K562 (cell line): ENCODE measurements at regions not wholly inside any gene's neighbourhood (a gene's known extent, or its start where the extent isn't known, plus 50 kb on each side); places are given as distances from the start of the nearest gene placed in this dataset.

Source experiments
- ATAC-seq: fragments of 200-7000 bp; cut with Tn5 transposase; 3 replicates; pipeline ENCODE4 v1.9.1; 2020; ENCODE audit warnings: moderate library complexity
- BruUV-seq: library from RNA; stranded (reverse); fragments of 400-500 nt; replicated peaks from 2 replicates; lab custom pipeline; 2021; lab: Mats Ljungman, UMichigan
- CTCF ChIA-PET: fragments of 300-600 bp; formaldehyde crosslinking; extraction: SDS; loops from one replicate; lab custom pipeline; 2021; ENCODE audit warnings: low intra/inter-chr PET ratio; lab: Yijun Ruan, JAX
- POLR2A ChIA-PET: fragments of 300-600, 350-650 bp; sonication (Branson Sonifier 250); formaldehyde crosslinking; extraction: SDS; loops from one replicate; lab custom pipeline; 2021; ENCODE audit warnings: antibody characterized with exemption, inconsistent platforms; lab: Yijun Ruan, JAX
- DNase-seq, 4 experiments: peaks; one replicate each; pipeline versions ENCODE4 v3.0.0 to v3.0.0-alpha.2; 2011 to 2018; ENCODE audit warnings: low spot score in 3 of 4, mixed read lengths in 3 of 4; ENCODE audit errors: extremely low read depth in 1 of 4
- FAIRE-seq: peaks from 2 replicates; lab custom pipeline; 2011; peaks lifted over from hg19 to GRCh38; lab: Jason Lieb, UNC
- H2AFZ ChIP-seq: 2 replicates; pipeline ENCODE4 v1.6.0; 2011; ENCODE audit warnings: low read depth, low read length, control low read depth, inconsistent platforms
- H3K27ac ChIP-seq: fragments of 200-600 bp; 3 replicates; pipeline ENCODE4 v1.8.0; 2011; ENCODE audit warnings: low read depth, mild to moderate bottlenecking, control low read depth, inconsistent platforms, low read length, moderate library complexity, mixed read lengths; ENCODE audit errors: extremely low read depth
- H3K27me3 ChIP-seq, 2 experiments: fragments of 300-600 bp in 1 of 2; 2 replicates in 1 of 2; 3 replicates in 1 of 2; pipeline versions ENCODE4 v1.6.0 to v1.8.0; 2011; ENCODE audit warnings: inconsistent platforms in 2 of 2, low read length in 2 of 2, mild to moderate bottlenecking in 1 of 2, mixed read lengths in 1 of 2, moderate library complexity in 1 of 2; ENCODE audit not compliant: control insufficient read depth in 2 of 2, insufficient read depth in 2 of 2
- H3K36me3 ChIP-seq: fragments of 300-600 bp; 3 replicates; pipeline ENCODE4 v1.8.0; 2011; ENCODE audit warnings: mild to moderate bottlenecking, low read length, inconsistent platforms; ENCODE audit not compliant: control insufficient read depth, insufficient read depth
- H3K4me1 ChIP-seq, 2 experiments: fragments of 200-600 bp in 1 of 2; replicated peaks in 1 of 2; 2 replicates in 1 of 2; 3 replicates in 1 of 2; pipeline versions ENCODE4 v1.5.1 to v1.8.0; 2011; ENCODE audit warnings: inconsistent platforms in 2 of 2, low read length in 2 of 2, mild to moderate bottlenecking in 1 of 2, mixed read lengths in 1 of 2, moderate library complexity in 1 of 2; ENCODE audit not compliant: control insufficient read depth in 2 of 2, insufficient read depth in 2 of 2
- H3K4me2 ChIP-seq: 2 replicates; pipeline ENCODE4 v1.6.1; 2011; ENCODE audit warnings: low read length, control low read depth, inconsistent platforms, mixed read lengths; ENCODE audit not compliant: insufficient read depth
- H3K4me3 ChIP-seq: fragments of 200-600 bp; sonication (generic), shearing (Covaris generic); 2 replicates; pipeline ENCODE4 v1.5.1; 2016; ENCODE audit warnings: control low read depth, inconsistent platforms
- H3K79me2 ChIP-seq: fragments of 200-600 bp; 3 replicates; pipeline ENCODE4 v1.8.0; 2011; ENCODE audit warnings: low read length, inconsistent platforms; ENCODE audit not compliant: control insufficient read depth, insufficient read depth
- H3K9ac ChIP-seq, 2 experiments: 2 replicates each; pipeline versions ENCODE4 v1.6.0 to v1.6.1; 2011; ENCODE audit warnings: low read depth in 2 of 2, low read length in 2 of 2, control low read depth in 1 of 2, inconsistent platforms in 1 of 2, mild to moderate bottlenecking in 1 of 2, mixed read lengths in 1 of 2; ENCODE audit not compliant: insufficient read depth in 1 of 2
- H3K9me1 ChIP-seq: one replicate; pipeline ENCODE4 v1.6.0; 2011; ENCODE audit warnings: inconsistent platforms, mild to moderate bottlenecking, low read length, moderate library complexity; ENCODE audit not compliant: control insufficient read depth, insufficient read depth
- H3K9me3 ChIP-seq: replicated peaks from 2 replicates; pipeline ENCODE4 v1.5.1; 2011; ENCODE audit warnings: low read depth, low read length, inconsistent platforms; ENCODE audit not compliant: control insufficient read depth, insufficient read depth
- H4K20me1 ChIP-seq: replicated peaks from 2 replicates; pipeline ENCODE4 v1.6.1; 2011; ENCODE audit warnings: low read length, inconsistent platforms, mixed read lengths; ENCODE audit not compliant: control insufficient read depth, insufficient read depth
- CBFA2T2 ChIP-seq: fragments of 450-650 bp; conservative IDR thresholded peaks from 2 replicates; pipeline ENCODE4 v1.6.1; 2017; ENCODE audit warnings: mild to moderate bottlenecking
- CBX1 ChIP-seq: sonication (generic); IDR thresholded peaks from 2 replicates; pipeline ENCODE4 v1.6.1; 2016; ENCODE audit warnings: antibody characterized with exemption, low read depth, mild to moderate bottlenecking
- ILF3 ChIP-seq: fragments of 450-650 bp; IDR thresholded peaks from 2 replicates; pipeline ENCODE4 v1.6.1; 2018; ENCODE audit warnings: antibody characterized with exemption, mild to moderate bottlenecking, moderate library complexity, borderline replicate concordance
- SMARCA5 ChIP-seq: fragments of 450-650 bp; IDR thresholded peaks from 2 replicates; pipeline ENCODE4 v1.6.1; 2016
- ZNF707 ChIP-seq: fragments of 250-450 bp; sonication (Bioruptor Pico); conservative IDR thresholded peaks from 2 replicates; pipeline ENCODE4 v1.8.0; 2022; ENCODE audit warnings: inconsistent platforms, mild to moderate bottlenecking, moderate library complexity
- WGBS: fragments of 100-300 bp; shearing (Covaris generic); methylation state at CpG from one replicate; pipeline ENCODE4 v1.1.6; 2016; ENCODE audit warnings: low coverage, mixed read lengths; ENCODE audit not compliant: insufficient coverage; ENCODE audit errors: missing lambda C conversion rate; 5-methylcytosine and 5-hydroxymethylcytosine counted together
- in situ Hi-C: fragments of 300-500 bp; cut with MboI; formaldehyde crosslinking; loops from 4 replicates; pipeline ENCODE4 v1.15.0; 2018; ENCODE audit warnings: inconsistent platforms, mixed read lengths
- intact Hi-C: fragments of 100-400 bp; cut with micrococcal nuclease; formaldehyde crosslinking; loops from 2 replicates; pipeline ENCODE4 v1.14.2; 2022
- TF ChIP-seq, protein P1 (sequence below): IDR thresholded peaks from 3 replicates; pipeline ENCODE4 v1.6.1; 2011; ENCODE audit warnings: borderline replicate concordance, mild to moderate bottlenecking; ENCODE audit not compliant: insufficient read length, insufficient read depth
- TF ChIP-seq, protein P2 (sequence below): fragments of 250-450 bp; sonication (Bioruptor Pico); IDR thresholded peaks from 2 replicates; pipeline ENCODE4 v1.5.0; 2022; ENCODE audit warnings: mild to moderate bottlenecking
- TF ChIP-seq, protein P3 (sequence below): fragments of 450-650 bp; IDR thresholded peaks from 2 replicates; pipeline ENCODE4 v1.6.1; 2014; ENCODE audit warnings: low read depth, mild to moderate bottlenecking, moderate library complexity, borderline replicate concordance

DNA sequence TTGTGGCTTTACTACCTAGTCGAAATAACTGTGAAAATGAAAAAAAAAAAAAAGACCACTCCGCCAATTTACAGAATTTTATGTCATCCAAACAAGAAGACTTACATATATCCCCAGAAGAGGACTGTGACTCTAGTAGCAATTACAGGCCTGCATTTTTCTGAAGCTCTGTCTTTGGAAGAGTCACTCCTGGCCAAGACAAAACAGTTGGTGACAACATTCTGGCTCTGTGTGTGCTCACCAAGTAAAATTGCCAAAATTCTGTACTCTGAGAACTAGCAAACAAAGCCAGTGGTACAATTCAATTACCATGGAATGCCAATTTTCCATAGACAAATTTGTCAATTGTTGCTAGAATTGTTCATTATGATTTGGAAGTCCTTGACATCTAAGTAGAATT lies 311.1 kb downstream of the PDGFC start:
- no peaks in the 10 kb centered on the region for H4K20me1 ChIP-seq
- H3K9me3 ChIP-seq = no peaks in the 10 kb centered on the region
- no peaks in the 10 kb centered on the region for H3K4me1 ChIP-seq
- no TSS peak for BruUV-seq
- intact Hi-C loops (no loop called here), in situ Hi-C loops (no loop called here)
- no peaks in the 10 kb centered on the region for H3K9me1 ChIP-seq
- no peak overlapping the region for H3K9ac ChIP-seq
- ChIA-PET POLR2A (no interaction called here), CTCF (no interaction called here)
- 0% methylated on average over 2 of the region's 2 CpGs for WGBS
- no peak for ATAC-seq
- TF ChIP-seq CBFA2T2 (no peak), CBX1 (no peak), SMARCA5 (no peak), ZNF707 (CRISPR knock-in tag) (no peak), ILF3 (no peak)
- TF ChIP-seq, protein P1, sequence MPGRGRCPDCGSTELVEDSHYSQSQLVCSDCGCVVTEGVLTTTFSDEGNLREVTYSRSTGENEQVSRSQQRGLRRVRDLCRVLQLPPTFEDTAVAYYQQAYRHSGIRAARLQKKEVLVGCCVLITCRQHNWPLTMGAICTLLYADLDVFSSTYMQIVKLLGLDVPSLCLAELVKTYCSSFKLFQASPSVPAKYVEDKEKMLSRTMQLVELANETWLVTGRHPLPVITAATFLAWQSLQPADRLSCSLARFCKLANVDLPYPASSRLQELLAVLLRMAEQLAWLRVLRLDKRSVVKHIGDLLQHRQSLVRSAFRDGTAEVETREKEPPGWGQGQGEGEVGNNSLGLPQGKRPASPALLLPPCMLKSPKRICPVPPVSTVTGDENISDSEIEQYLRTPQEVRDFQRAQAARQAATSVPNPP = no peak
- TF ChIP-seq, protein P2, sequence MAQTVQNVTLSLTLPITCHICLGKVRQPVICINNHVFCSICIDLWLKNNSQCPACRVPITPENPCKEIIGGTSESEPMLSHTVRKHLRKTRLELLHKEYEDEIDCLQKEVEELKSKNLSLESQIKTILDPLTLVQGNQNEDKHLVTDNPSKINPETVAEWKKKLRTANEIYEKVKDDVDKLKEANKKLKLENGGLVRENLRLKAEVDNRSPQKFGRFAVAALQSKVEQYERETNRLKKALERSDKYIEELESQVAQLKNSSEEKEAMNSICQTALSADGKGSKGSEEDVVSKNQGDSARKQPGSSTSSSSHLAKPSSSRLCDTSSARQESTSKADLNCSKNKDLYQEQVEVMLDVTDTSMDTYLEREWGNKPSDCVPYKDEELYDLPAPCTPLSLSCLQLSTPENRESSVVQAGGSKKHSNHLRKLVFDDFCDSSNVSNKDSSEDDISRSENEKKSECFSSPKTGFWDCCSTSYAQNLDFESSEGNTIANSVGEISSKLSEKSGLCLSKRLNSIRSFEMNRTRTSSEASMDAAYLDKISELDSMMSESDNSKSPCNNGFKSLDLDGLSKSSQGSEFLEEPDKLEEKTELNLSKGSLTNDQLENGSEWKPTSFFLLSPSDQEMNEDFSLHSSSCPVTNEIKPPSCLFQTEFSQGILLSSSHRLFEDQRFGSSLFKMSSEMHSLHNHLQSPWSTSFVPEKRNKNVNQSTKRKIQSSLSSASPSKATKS (CRISPR knock-in tag) = no peak
- TF ChIP-seq, protein P3, sequence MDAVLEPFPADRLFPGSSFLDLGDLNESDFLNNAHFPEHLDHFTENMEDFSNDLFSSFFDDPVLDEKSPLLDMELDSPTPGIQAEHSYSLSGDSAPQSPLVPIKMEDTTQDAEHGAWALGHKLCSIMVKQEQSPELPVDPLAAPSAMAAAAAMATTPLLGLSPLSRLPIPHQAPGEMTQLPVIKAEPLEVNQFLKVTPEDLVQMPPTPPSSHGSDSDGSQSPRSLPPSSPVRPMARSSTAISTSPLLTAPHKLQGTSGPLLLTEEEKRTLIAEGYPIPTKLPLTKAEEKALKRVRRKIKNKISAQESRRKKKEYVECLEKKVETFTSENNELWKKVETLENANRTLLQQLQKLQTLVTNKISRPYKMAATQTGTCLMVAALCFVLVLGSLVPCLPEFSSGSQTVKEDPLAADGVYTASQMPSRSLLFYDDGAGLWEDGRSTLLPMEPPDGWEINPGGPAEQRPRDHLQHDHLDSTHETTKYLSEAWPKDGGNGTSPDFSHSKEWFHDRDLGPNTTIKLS = no peak
- DNase-seq = no peak
- H3K36me3 ChIP-seq = no peaks in the 10 kb centered on the region
- H3K79me2 ChIP-seq = no peaks in the 10 kb centered on the region
- H3K27me3 ChIP-seq = no peaks in the 10 kb centered on the region
- H3K27ac ChIP-seq = no peak overlapping the region
- no peak overlapping the region for H3K4me2 ChIP-seq
- no peak overlapping the region for H2AFZ ChIP-seq
- no peak overlapping the region for H3K4me3 ChIP-seq
- FAIRE-seq = no peak
